Pancreas (tissue), 10 donors: ENCODE measurements at regions not wholly inside any gene's neighbourhood (a gene's known extent, or its start where the extent isn't known, plus 50 kb on each side); places are given as distances from the start of the nearest gene placed in this dataset.

Experiments used
- ATAC-seq, 4 donors: fragments of 200-7000 bp; cut with Tn5 transposase; one replicate each; pipeline versions ENCODE4 v1.8.0 to v1.9.1; 2020; ENCODE audit warnings: mild to moderate bottlenecking in 4 of 4, moderate library complexity in 4 of 4
- DNase-seq, 6 donors: peaks; one replicate each; pipeline ENCODE4 v3.0.0-alpha.2; 2020
- FAIRE-seq: peaks from 2 replicates; lab custom pipeline; 2012; peaks lifted over from hg19 to GRCh38; lab: Jason Lieb, UNC
- H3K27ac ChIP-seq, 4 donors: fragments of 200-600 bp; sonication (generic); 1 replicate in 3 of 4; 2 replicates in 1 of 4; pipeline versions ENCODE4 v1.5.0 to v1.8.0; 2020
- H3K27me3 ChIP-seq, 4 donors: fragments of 200-600 bp; one replicate each; pipeline ENCODE4 v1.8.0; 2021
- H3K36me3 ChIP-seq, 3 donors: fragments of 200-600 bp; sonication (generic) in 1 of 3; one replicate each; pipeline versions ENCODE4 v1.5.0 to v1.8.0; 2020 to 2021
- H3K4me1 ChIP-seq, 3 donors: fragments of 200-600 bp; one replicate each; pipeline ENCODE4 v1.8.0; 2021
- H3K4me3 ChIP-seq, 4 donors: fragments of 200-600 bp; sonication (generic) in 2 of 4; one replicate each; pipeline versions ENCODE4 v1.5.0 to v1.8.0; 2020 to 2021
- H3K9me3 ChIP-seq, 4 donors: fragments of 200-600 bp; one replicate each; pipeline ENCODE4 v1.8.0; 2021
- WGBS, 2 donors: extraction: QIAGEN DNeasy Blood & Tissue Kit; methylation state at CpG; one replicate each; pipeline ENCODE4 v1.1.7; 2013; 5-methylcytosine and 5-hydroxymethylcytosine counted together
- intact Hi-C, 3 donors: fragments of 100-400 bp; cut with DNase I; formaldehyde crosslinking; loops; one replicate each; pipeline versions ENCODE4 v1.11.1 to v1.14.2; 2022
- TF ChIP-seq, protein P1 (sequence below), 4 donors: fragments of 200-600 bp; sonication (generic) in 3 of 4; IDR thresholded peaks; one replicate each; pipeline versions ENCODE4 v1.5.0 to v1.8.0; 2021; ENCODE audit warnings: antibody characterized with exemption in 4 of 4
- donor health status: healthy with polysubstance abuse.
- donor health status: DM: no; HTN: no; CAD: no; lungs with moderate emphysema.
- donor health status: DM: no; HTN: no; CAD: no.
- donor health status: control.
- donor health status: control.
- donor health status: Bipolar disorder and iron deficiency.
- donor health status: DM: yes; HTN: yes; CAD: no.
- donor health status: DM: no; HTN: no; CAD: no.
- donor health status: DM: no; HTN: no; CAD: no.
- donor health status: DM: yes; HTN: yes; CAD: no.

DNA sequence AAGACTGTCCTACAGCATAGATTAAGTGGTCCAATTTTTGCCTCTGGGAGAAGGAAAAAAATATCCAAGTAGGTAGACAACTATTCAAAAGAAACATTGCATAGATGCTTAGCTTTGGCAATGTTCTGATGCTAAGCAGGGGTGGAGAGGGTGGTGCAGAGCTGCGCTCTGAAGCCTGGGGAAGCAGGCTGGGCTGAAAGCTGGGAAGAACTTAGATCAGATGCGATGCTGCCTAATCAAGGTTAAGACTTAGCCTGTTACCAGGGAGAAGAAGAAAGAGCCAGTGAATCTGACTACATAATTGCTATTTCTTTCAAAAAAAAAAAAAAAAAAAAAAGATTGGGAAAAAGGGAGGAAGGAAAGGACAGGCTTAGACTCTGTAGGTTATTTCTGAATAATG is 89.0 kb upstream of the SCOC start:
- Histone ChIP-seq H3K36me3 (no peaks in the 10 kb centered on the region), H3K4me1 (no peaks in the 10 kb centered on the region), H3K4me3 (no peak overlapping the region), H3K9me3 (no peaks in the 10 kb centered on the region), H3K27me3 (no peaks in the 10 kb centered on the region), H3K27ac (no peak overlapping the region)
- no peak for DNase-seq
- TF ChIP-seq, protein P1, sequence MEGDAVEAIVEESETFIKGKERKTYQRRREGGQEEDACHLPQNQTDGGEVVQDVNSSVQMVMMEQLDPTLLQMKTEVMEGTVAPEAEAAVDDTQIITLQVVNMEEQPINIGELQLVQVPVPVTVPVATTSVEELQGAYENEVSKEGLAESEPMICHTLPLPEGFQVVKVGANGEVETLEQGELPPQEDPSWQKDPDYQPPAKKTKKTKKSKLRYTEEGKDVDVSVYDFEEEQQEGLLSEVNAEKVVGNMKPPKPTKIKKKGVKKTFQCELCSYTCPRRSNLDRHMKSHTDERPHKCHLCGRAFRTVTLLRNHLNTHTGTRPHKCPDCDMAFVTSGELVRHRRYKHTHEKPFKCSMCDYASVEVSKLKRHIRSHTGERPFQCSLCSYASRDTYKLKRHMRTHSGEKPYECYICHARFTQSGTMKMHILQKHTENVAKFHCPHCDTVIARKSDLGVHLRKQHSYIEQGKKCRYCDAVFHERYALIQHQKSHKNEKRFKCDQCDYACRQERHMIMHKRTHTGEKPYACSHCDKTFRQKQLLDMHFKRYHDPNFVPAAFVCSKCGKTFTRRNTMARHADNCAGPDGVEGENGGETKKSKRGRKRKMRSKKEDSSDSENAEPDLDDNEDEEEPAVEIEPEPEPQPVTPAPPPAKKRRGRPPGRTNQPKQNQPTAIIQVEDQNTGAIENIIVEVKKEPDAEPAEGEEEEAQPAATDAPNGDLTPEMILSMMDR (IDR thresholded peaks at IDR 0.05) = no peak
- WGBS, 2 donors = 77 to 86% methylated on average over 2 of the region's 2 CpGs
- FAIRE-seq = no peak
- intact Hi-C loops = no loop called here
- ATAC-seq = no peak

GRCh38 chr4:140281828-140282552 is 91.5 kb upstream of the SCOC start:
- Histone ChIP-seq H3K27me3 (no peaks in the 10 kb centered on the region), H3K27ac (no peak overlapping the region), H3K36me3 (no peaks in the 10 kb centered on the region), H3K4me1 (no peaks in the 10 kb centered on the region), H3K9me3 (no peaks in the 10 kb centered on the region), H3K4me3 (no peak overlapping the region)
- TF ChIP-seq, protein P1 (IDR thresholded peaks at IDR 0.05) = no peak
- ATAC-seq = no peak
- 70 to 71% methylated on average over 5 of the region's 5 CpGs for WGBS, 2 donors
- no peak for DNase-seq
- intact Hi-C loops = no loop called here
- FAIRE-seq = no peak

GRCh38 chr4:140277576-140277975 is 95.9 kb upstream of the SCOC start:
- Histone ChIP-seq H3K27me3 (no peaks in the 10 kb centered on the region), H3K4me3 (no peak overlapping the region), H3K27ac (no peak overlapping the region), H3K9me3 (no peaks in the 10 kb centered on the region), H3K4me1 (no peaks in the 10 kb centered on the region), H3K36me3 (no peaks in the 10 kb centered on the region)
- DNase-seq = no peak
- no peak for FAIRE-seq
- intact Hi-C loops = no loop called here
- TF ChIP-seq, protein P1 (IDR thresholded peaks at IDR 0.05) = no peak
- ATAC-seq = no peak

DNA sequence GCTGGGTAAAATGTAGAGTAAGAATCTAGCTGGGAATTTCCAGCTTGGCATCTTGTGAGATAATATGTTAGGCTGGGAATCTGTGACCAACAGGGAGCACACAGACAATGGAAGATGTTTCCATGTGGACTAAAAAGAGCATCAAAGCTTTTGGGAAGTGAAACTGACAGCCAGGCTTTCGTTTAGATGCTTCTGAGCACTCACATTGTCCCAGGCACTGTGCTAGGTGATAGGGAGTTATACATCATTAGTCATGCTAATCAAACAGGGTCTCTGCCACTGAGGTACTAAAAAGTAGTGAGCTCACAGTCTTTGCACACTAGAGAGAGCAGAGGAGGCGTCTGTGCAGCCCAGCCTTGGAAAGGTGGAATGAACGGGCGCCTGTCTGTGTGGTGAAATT is 101.9 kb upstream of the SCOC start:
- DNase-seq (no peak), FAIRE-seq (no peak), ATAC-seq (no peak)
- 81 to 88% methylated on average over 4 of the region's 4 CpGs for WGBS, 2 donors
- TF ChIP-seq, protein P1 (IDR thresholded peaks at IDR 0.05) = no peak
- no peaks in the 10 kb centered on the region for H3K4me1 ChIP-seq
- H3K27ac ChIP-seq = no peak overlapping the region
- no peaks in the 10 kb centered on the region for H3K36me3 ChIP-seq
- H3K4me3 ChIP-seq = no peak overlapping the region
- intact Hi-C loops = no loop called here
- H3K27me3 ChIP-seq = no peaks in the 10 kb centered on the region
- no peaks in the 10 kb centered on the region for H3K9me3 ChIP-seq

DNA sequence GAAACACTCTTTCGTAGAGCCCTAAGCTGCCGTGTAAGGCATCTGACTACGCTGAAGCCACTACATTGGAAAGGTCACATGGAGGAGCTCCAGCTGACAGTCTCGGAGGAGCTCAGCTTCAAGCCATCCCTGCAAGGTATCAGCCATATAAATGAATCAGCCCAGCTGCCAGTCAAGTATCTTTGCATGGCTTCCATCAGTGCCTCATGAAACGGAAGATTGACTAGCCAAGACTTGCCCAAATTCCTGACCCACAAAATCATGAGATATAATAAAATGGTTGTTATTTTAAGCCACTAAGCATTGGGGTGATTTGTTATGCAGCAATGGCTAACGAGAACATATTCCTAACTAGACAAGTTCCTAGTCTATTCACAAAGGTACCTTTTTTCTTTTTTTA is 104.1 kb upstream of the SCOC start:
- intact Hi-C loops = no loop called here
- DNase-seq (no peak), FAIRE-seq (no peak), ATAC-seq (no peak)
- H3K27ac ChIP-seq = no peak overlapping the region
- no peak overlapping the region for H3K4me3 ChIP-seq
- TF ChIP-seq, protein P1 (IDR thresholded peaks at IDR 0.05) = no peak
- H3K9me3 ChIP-seq = no peaks in the 10 kb centered on the region
- H3K27me3 ChIP-seq = no peaks in the 10 kb centered on the region
- 91% methylated on average over 6 of the region's 6 CpGs for WGBS, 2 donors
- H3K4me1 ChIP-seq = no peaks in the 10 kb centered on the region
- H3K36me3 ChIP-seq = no peaks in the 10 kb centered on the region
